Right lobe of liver (tissue), 6 donors: ENCODE measurements at regions not wholly inside any gene's neighbourhood (a gene's known extent, or its start where the extent isn't known, plus 50 kb on each side); places are given as distances from the start of the nearest gene placed in this dataset.

Experiments
- ATAC-seq, 4 donors: fragments of 200-7000 bp; cut with Tn5 transposase; one replicate each; pipeline ENCODE4 v1.9.1; 2020; ENCODE audit warnings: mild to moderate bottlenecking in 4 of 4, moderate library complexity in 4 of 4
- DNase-seq, 3 donors: peaks; one replicate each; pipeline ENCODE4 v3.0.0-alpha.2; 2020
- H3K27ac ChIP-seq, 3 donors: fragments of 200-600 bp; one replicate each; pipeline ENCODE4 v1.8.0; 2022
- H3K27me3 ChIP-seq, 2 donors: fragments of 200-600 bp; one replicate each; pipeline ENCODE4 v1.8.0; 2022
- H3K36me3 ChIP-seq, 4 donors: fragments of 200-600 bp; sonication (generic) in 1 of 4; one replicate each; pipeline versions ENCODE4 v1.5.1 to v1.8.0; 2017 to 2022; ENCODE audit warnings: control low read depth in 1 of 4
- H3K4me1 ChIP-seq, 4 donors: fragments of 200-600 bp; sonication (generic) in 1 of 4; one replicate each; pipeline versions ENCODE4 v1.5.1 to v1.8.0; 2017 to 2022; ENCODE audit warnings: control low read depth in 1 of 4
- H3K4me3 ChIP-seq, 3 donors: fragments of 200-600 bp; one replicate each; pipeline ENCODE4 v1.8.0; 2022
- H3K9me3 ChIP-seq, 4 donors: fragments of 200-600 bp; sonication (generic) in 1 of 4; one replicate each; pipeline versions ENCODE4 v1.5.1 to v1.8.0; 2017 to 2022; ENCODE audit warnings: control low read depth in 1 of 4
- CTCF ChIP-seq, 4 donors: fragments of 200-600 bp in 3 of 4; fragments of 450-650 bp in 1 of 4; IDR thresholded peaks; one replicate each; pipeline versions ENCODE4 v1.5.1 to v1.8.0; 2016 to 2022; ENCODE audit warnings: antibody characterized with exemption in 4 of 4, mild to moderate bottlenecking in 2 of 4
- POLR2A ChIP-seq: fragments of 450-650 bp; IDR thresholded peaks from one replicate; pipeline ENCODE4 v1.6.1; 2017; ENCODE audit warnings: antibody characterized with exemption, mild to moderate bottlenecking
- WGBS: methylation state at CpG from one replicate; pipeline ENCODE4 v1.1.6; 2018; ENCODE audit warnings: low coverage, low lambda C conversion rate; ENCODE audit not compliant: insufficient coverage; ENCODE audit errors: missing lambda C conversion rate; 5-methylcytosine and 5-hydroxymethylcytosine counted together
- intact Hi-C, 2 donors: fragments of 100-400 bp; cut with DNase I; formaldehyde crosslinking; loops; one replicate each; pipeline versions ENCODE4 v1.11.2 to v1.14.1; 2022
- donor health status: DM: no; HTN: yes; CAD: no.
- donor health status: DM: no; HTN: no; CAD: no.
- donor health status: DM: no; HTN: no; CAD: no.
- donor health status: DM: no; HTN: yes; CAD: no.
- donor health status: DM: no; HTN: yes; CAD: no.

- H3K36me3 ChIP-seq, result no peaks in the 10 kb centered on the region
- DNase-seq, result no peak
- H3K4me1 ChIP-seq, result no peaks in the 10 kb centered on the region
- H3K4me3 ChIP-seq, result no peak overlapping the region
- no peak for ATAC-seq
- no peaks in the 10 kb centered on the region for H3K9me3 ChIP-seq
- no peak for TF ChIP-seq POLR2A
- TF ChIP-seq CTCF (IDR thresholded peaks at IDR 0.05), result no peak
- no peaks in the 10 kb centered on the region for H3K27me3 ChIP-seq
- intact Hi-C loops, result no loop called here
- H3K27ac ChIP-seq, result no peak overlapping the region
These were observed 196.0 kb downstream of the NSUN3 start for GRCh38 chr3:94258851-94259250.

- H3K27me3 ChIP-seq, result no peaks in the 10 kb centered on the region
- no peak for ATAC-seq
- H3K36me3 ChIP-seq, result no peaks in the 10 kb centered on the region
- H3K27ac ChIP-seq, result no peak overlapping the region
- H3K4me1 ChIP-seq, result no peaks in the 10 kb centered on the region
- intact Hi-C loops, result no loop called here
- H3K4me3 ChIP-seq, result no peak overlapping the region
- TF ChIP-seq CTCF (IDR thresholded peaks at IDR 0.05), result no peak
- DNase-seq, result no peak
- H3K9me3 ChIP-seq, result no peaks in the 10 kb centered on the region
- WGBS, result 88% methylated on average over 1 of the region's 1 CpG
These were observed 196.4 kb downstream of the NSUN3 start for GRCh38 chr3:94259291-94259690.

GRCh38 chr3:94269763-94270162 lies 206.9 kb downstream of the NSUN3 start:
- ATAC-seq (no peak), DNase-seq (no peak)
- H3K36me3 ChIP-seq, result no peaks in the 10 kb centered on the region

GRCh38 chr3:94272016-94272415 lies 209.2 kb downstream of the NSUN3 start:
- H3K27me3 ChIP-seq, result no peaks in the 10 kb centered on the region
- no peaks in the 10 kb centered on the region for H3K36me3 ChIP-seq
- WGBS, result 45% methylated on average over 1 of the region's 1 CpG
- no peak overlapping the region for H3K27ac ChIP-seq
- no peak for DNase-seq
- no peaks in the 10 kb centered on the region for H3K4me1 ChIP-seq
- no peak overlapping the region for H3K4me3 ChIP-seq
- no peak for ATAC-seq
- TF ChIP-seq CTCF (IDR thresholded peaks at IDR 0.05) (no peak), POLR2A (no peak)
- intact Hi-C loops, result no loop called here
- H3K9me3 ChIP-seq, result no peaks in the 10 kb centered on the region

More at GRCh38 chr3:94269763-94270162, 206.9 kb downstream of the NSUN3 start:
- 59% methylated on average over 2 of the region's 2 CpGs for WGBS
- Histone ChIP-seq H3K27ac (no peak overlapping the region), H3K4me3 (no peak overlapping the region), H3K4me1 (no peaks in the 10 kb centered on the region), H3K27me3 (no peaks in the 10 kb centered on the region), H3K9me3 (no peaks in the 10 kb centered on the region)
- no peak for TF ChIP-seq POLR2A
- TF ChIP-seq CTCF (IDR thresholded peaks at IDR 0.05), result no peak
- intact Hi-C loops, result no loop called here

GRCh38 chr3:94280958-94281357 lies 218.1 kb downstream of the NSUN3 start:
- TF ChIP-seq CTCF (IDR thresholded peaks at IDR 0.05) (no peak), POLR2A (no peak)
- intact Hi-C loops, result no loop called here
- no peak for ATAC-seq
- WGBS, result 90% methylated on average over 4 of the region's 4 CpGs
- Histone ChIP-seq H3K9me3 (no peaks in the 10 kb centered on the region), H3K4me1 (no peaks in the 10 kb centered on the region), H3K27me3 (no peaks in the 10 kb centered on the region), H3K36me3 (no peaks in the 10 kb centered on the region), H3K4me3 (no peak overlapping the region), H3K27ac (no peak overlapping the region)
- no peak for DNase-seq
